Ovary (tissue), 3 donors: ENCODE measurements at regions not wholly inside any gene's neighbourhood (a gene's known extent, or its start where the extent isn't known, plus 50 kb on each side); places are given as distances from the start of the nearest gene placed in this dataset.

Source experiments
- EP300 ChIP-seq: sonication (generic); formaldehyde crosslinking; IDR thresholded peaks from one replicate; pipeline ENCODE4 v1.6.1; 2017; ENCODE audit warnings: antibody characterized with exemption
- POLR2A ChIP-seq: fragments of 450-650 bp; IDR thresholded peaks from one replicate; pipeline ENCODE4 v1.6.1; 2017; ENCODE audit warnings: antibody characterized with exemption, mild to moderate bottlenecking, moderate library complexity
- TF ChIP-seq, protein P1 (sequence below), 3 donors: fragments of 450-650 bp in 2 of 3; fragments of 200-600 bp in 1 of 3; IDR thresholded peaks; one replicate each; pipeline versions ENCODE4 v1.5.1 to v1.8.0; 2016 to 2022; ENCODE audit warnings: antibody characterized with exemption in 3 of 3, mild to moderate bottlenecking in 1 of 3
- donor health status: DM: no; HTN: no; CAD: no.

DNA sequence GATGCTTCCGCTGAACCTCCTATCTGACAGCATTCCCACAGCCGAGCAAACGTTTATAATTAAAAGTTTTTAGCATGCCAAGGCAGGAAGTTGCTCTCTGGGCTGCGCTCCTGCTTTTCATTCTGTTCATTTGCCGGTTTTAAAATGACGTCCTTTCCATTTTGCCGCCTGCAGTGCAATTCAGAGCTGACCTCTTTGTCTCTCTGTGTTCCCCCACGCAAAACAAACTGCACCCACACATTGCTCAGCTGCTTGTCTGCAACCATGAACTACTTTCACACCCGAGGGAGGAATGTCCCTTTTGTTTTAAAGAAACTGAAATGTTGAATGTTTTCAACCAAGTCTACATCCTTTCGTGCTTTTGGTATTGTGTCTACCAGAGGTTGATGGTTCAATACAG is 416.5 kb downstream of the EFNB2 start:
- TF ChIP-seq POLR2A = no peak
- TF ChIP-seq, protein P1, sequence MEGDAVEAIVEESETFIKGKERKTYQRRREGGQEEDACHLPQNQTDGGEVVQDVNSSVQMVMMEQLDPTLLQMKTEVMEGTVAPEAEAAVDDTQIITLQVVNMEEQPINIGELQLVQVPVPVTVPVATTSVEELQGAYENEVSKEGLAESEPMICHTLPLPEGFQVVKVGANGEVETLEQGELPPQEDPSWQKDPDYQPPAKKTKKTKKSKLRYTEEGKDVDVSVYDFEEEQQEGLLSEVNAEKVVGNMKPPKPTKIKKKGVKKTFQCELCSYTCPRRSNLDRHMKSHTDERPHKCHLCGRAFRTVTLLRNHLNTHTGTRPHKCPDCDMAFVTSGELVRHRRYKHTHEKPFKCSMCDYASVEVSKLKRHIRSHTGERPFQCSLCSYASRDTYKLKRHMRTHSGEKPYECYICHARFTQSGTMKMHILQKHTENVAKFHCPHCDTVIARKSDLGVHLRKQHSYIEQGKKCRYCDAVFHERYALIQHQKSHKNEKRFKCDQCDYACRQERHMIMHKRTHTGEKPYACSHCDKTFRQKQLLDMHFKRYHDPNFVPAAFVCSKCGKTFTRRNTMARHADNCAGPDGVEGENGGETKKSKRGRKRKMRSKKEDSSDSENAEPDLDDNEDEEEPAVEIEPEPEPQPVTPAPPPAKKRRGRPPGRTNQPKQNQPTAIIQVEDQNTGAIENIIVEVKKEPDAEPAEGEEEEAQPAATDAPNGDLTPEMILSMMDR (IDR thresholded peaks at IDR 0.05) = no peak
- TF ChIP-seq EP300 = no peak
